H1 (cell line): ENCODE measurements at regions not wholly inside any gene's neighbourhood (a gene's known extent, or its start where the extent isn't known, plus 50 kb on each side); places are given as distances from the start of the nearest gene placed in this dataset.

Experiments
- BRCA1 ChIP-seq: IDR thresholded peaks from 2 replicates; pipeline ENCODE4 v1.6.1; 2012; ENCODE audit warnings: low read depth, low read length, improper control_type of control experiment
- CTCF ChIP-seq, 3 experiments: IDR thresholded peaks; 1 replicate in 2 of 3; 2 replicates in 1 of 3; pipeline versions ENCODE4 v1.5.1 to v1.6.1; 2011; ENCODE audit warnings: low read length in 3 of 3, mild to moderate bottlenecking in 3 of 3, inconsistent platforms in 2 of 3, low read depth in 1 of 3, moderate library complexity in 1 of 3; ENCODE audit not compliant: insufficient read depth in 1 of 3; ENCODE audit errors: control extremely low read depth in 1 of 3
- GABPA ChIP-seq: IDR thresholded peaks from 2 replicates; pipeline ENCODE4 v1.6.1; 2011; ENCODE audit warnings: mild to moderate bottlenecking, low read length, moderate library complexity, borderline replicate concordance; ENCODE audit not compliant: insufficient read depth
- GTF2F1 ChIP-seq: IDR thresholded peaks from 2 replicates; pipeline ENCODE4 v1.6.1; 2012; ENCODE audit warnings: low read depth, low read length, improper control_type of control experiment, borderline replicate concordance
- MAX ChIP-seq: IDR thresholded peaks from 2 replicates; pipeline ENCODE4 v1.6.1; 2012; ENCODE audit warnings: inconsistent platforms
- POLR2A ChIP-seq, 2 experiments: IDR thresholded peaks; 1 replicate in 1 of 2; 2 replicates in 1 of 2; pipeline ENCODE4 v1.6.1; 2011; ENCODE audit warnings: low read depth in 2 of 2, low read length in 2 of 2, mild to moderate bottlenecking in 2 of 2; ENCODE audit errors: control extremely low read depth in 1 of 2
- TAF1 ChIP-seq: IDR thresholded peaks from 2 replicates; pipeline ENCODE4 v1.6.1; 2011; ENCODE audit warnings: mild to moderate bottlenecking, low read depth, low read length
- YY1 ChIP-seq: IDR thresholded peaks from 2 replicates; pipeline ENCODE4 v1.6.1; 2011; ENCODE audit warnings: low read depth, mild to moderate bottlenecking, low read length

DNA sequence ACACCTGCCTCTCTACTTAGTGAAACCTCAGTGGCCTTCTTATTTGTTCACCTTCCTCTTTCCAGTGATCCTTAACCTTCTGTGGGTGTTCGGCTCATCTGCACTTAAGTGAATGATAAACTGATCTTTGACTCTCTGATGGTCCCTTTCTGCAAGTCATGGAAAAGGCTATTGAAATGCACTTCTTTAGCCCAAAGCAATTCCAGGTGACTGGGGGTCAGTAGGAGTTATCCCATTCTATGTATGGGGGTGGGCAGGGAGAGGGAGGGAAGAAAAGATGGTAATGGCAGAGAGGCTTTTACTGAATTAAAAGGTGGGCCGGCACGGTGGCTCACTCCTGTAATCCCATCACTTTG, 170.8 kb downstream of the RGS9 start:
- no peak for TF ChIP-seq GABPA
- TF ChIP-seq GTF2F1: no peak
- no peak for TF ChIP-seq YY1
- TF ChIP-seq BRCA1: no peak
- TF ChIP-seq MAX: no peak
- TF ChIP-seq CTCF (IDR thresholded peaks at IDR 0.05; ENCODE audit: control extremely low read depth in 1 of 3, insufficient read depth in 1 of 3, low read depth in 1 of 3, low read length in 3 of 3): no peak
- TF ChIP-seq TAF1: no peak
- no peak for TF ChIP-seq POLR2A (IDR thresholded peaks at IDR 0.05; ENCODE audit: control extremely low read depth in 1 of 2, low read depth in 2 of 2, low read length in 2 of 2)
